IMR-90 (cell line): ENCODE measurements at regions not wholly inside any gene's neighbourhood (a gene's known extent, or its start where the extent isn't known, plus 50 kb on each side); places are given as distances from the start of the nearest gene placed in this dataset.

Source experiments
- ATAC-seq: fragments of 200-7000 bp; cut with Tn5 transposase; 2 replicates; pipeline ENCODE4 v1.9.1; 2020; ENCODE audit warnings: low read depth, mild to moderate bottlenecking, moderate library complexity
- BruUV-seq: library from RNA; stranded (reverse); fragments of 400-500 nt; replicated peaks from 2 replicates; lab custom pipeline; 2021; lab: Mats Ljungman, UMichigan
- CTCF ChIA-PET: fragments of 300-600 bp; formaldehyde crosslinking; extraction: SDS; loops from one replicate; lab custom pipeline; 2021; ENCODE audit warnings: antibody characterized with exemption; lab: Yijun Ruan, JAX
- POLR2A ChIA-PET: fragments of 300-600 bp; sonication (Branson Sonifier 250); formaldehyde crosslinking; loops from one replicate; lab custom pipeline; 2022; ENCODE audit warnings: antibody characterized with exemption; ENCODE audit not compliant: unreplicated experiment; lab: Charles Lee
- DNase-seq: peaks from one replicate; pipeline ENCODE4 v3.0.0; 2013
- H2AFZ ChIP-seq: replicated peaks from 2 replicates; pipeline ENCODE3; 2013; ENCODE audit warnings: low read length, mild to moderate bottlenecking; ENCODE audit not compliant: poor library complexity
- H2AK5ac ChIP-seq: 2 replicates; pipeline ENCODE4 v1.6.1; 2013; ENCODE audit warnings: low read depth, low read length, inconsistent platforms
- H2AK9ac ChIP-seq: replicated peaks from 2 replicates; pipeline ENCODE3; 2013; ENCODE audit warnings: mild to moderate bottlenecking, low read depth, low read length, moderate library complexity; ENCODE audit not compliant: poor library complexity
- H2BK120ac ChIP-seq: 2 replicates; pipeline ENCODE4 v1.6.1; 2013; ENCODE audit warnings: low read depth, low read length, inconsistent platforms
- H2BK15ac ChIP-seq: 3 replicates; pipeline ENCODE4 v1.6.1; 2013; ENCODE audit warnings: low read depth, low read length, inconsistent platforms
- H2BK20ac ChIP-seq: 2 replicates; pipeline ENCODE4 v1.6.1; 2013; ENCODE audit warnings: low read depth, mild to moderate bottlenecking, inconsistent platforms, low read length, moderate library complexity
- H2BK5ac ChIP-seq: 2 replicates; pipeline ENCODE4 v1.6.1; 2013; ENCODE audit warnings: mild to moderate bottlenecking, low read depth, low read length, inconsistent platforms; ENCODE audit not compliant: poor library complexity, severe bottlenecking
- H3K14ac ChIP-seq: replicated peaks from 2 replicates; pipeline ENCODE4 v1.6.1; 2013; ENCODE audit warnings: low read depth, low read length, inconsistent platforms
- H3K18ac ChIP-seq: 2 replicates; pipeline ENCODE4 v1.6.1; 2013; ENCODE audit warnings: low read depth, low read length, control low read depth
- H3K23ac ChIP-seq: 2 replicates; pipeline ENCODE4 v1.6.1; 2013; ENCODE audit warnings: low read depth, low read length, inconsistent platforms
- H3K27ac ChIP-seq: 2 replicates; pipeline ENCODE4 v1.5.1; 2013; ENCODE audit warnings: mild to moderate bottlenecking, control low read depth, low read length; ENCODE audit not compliant: insufficient read depth
- H3K27me3 ChIP-seq: 2 replicates; pipeline ENCODE4 v1.6.1; 2013; ENCODE audit warnings: low read length; ENCODE audit not compliant: control insufficient read depth, insufficient read depth
- H3K36me3 ChIP-seq: 2 replicates; pipeline ENCODE4 v1.6.1; 2013; ENCODE audit warnings: low read length, mixed read lengths; ENCODE audit not compliant: control insufficient read depth, insufficient read depth
- H3K4ac ChIP-seq: 2 replicates; pipeline ENCODE4 v1.6.1; 2013; ENCODE audit warnings: low read depth, low read length, inconsistent platforms
- H3K4me1 ChIP-seq: 2 replicates; pipeline ENCODE4 v1.6.1; 2013; ENCODE audit warnings: low read length, mixed read lengths; ENCODE audit not compliant: control insufficient read depth, insufficient read depth
- H3K4me2 ChIP-seq: 2 replicates; pipeline ENCODE4 v1.6.1; 2013; ENCODE audit warnings: low read depth, mild to moderate bottlenecking, control low read depth, low read length, moderate library complexity
- H3K4me3 ChIP-seq: 2 replicates; pipeline ENCODE4 v1.5.1; 2013; ENCODE audit warnings: low read depth, mild to moderate bottlenecking, control low read depth, low read length, moderate library complexity; ENCODE audit not compliant: insufficient read depth
- H3K56ac ChIP-seq: 2 replicates; pipeline ENCODE4 v1.6.1; 2013; ENCODE audit warnings: low read length, inconsistent platforms; ENCODE audit not compliant: insufficient read depth; ENCODE audit errors: extremely low read depth
- H3K79me1 ChIP-seq, 2 experiments: 2 replicates each; pipeline ENCODE4 v1.6.1; 2013; ENCODE audit warnings: low read length in 2 of 2, inconsistent platforms in 1 of 2, low read depth in 1 of 2
- H3K9ac ChIP-seq: 2 replicates; pipeline ENCODE4 v1.6.1; 2013; ENCODE audit warnings: low read depth, low read length, control low read depth
- H3K9me1 ChIP-seq: 2 replicates; pipeline ENCODE4 v1.6.1; 2013; ENCODE audit warnings: low read length, inconsistent platforms; ENCODE audit not compliant: insufficient read depth
- H3K9me3 ChIP-seq: 2 replicates; pipeline ENCODE4 v1.6.1; 2013; ENCODE audit warnings: low read length; ENCODE audit not compliant: control insufficient read depth, insufficient read depth
- H4K20me1 ChIP-seq: 2 replicates; pipeline ENCODE4 v1.6.1; 2013; ENCODE audit warnings: low read length, inconsistent platforms; ENCODE audit not compliant: insufficient read depth
- H4K5ac ChIP-seq: 2 replicates; pipeline ENCODE4 v1.6.1; 2013; ENCODE audit warnings: mild to moderate bottlenecking, low read depth, low read length, control low read depth
- H4K8ac ChIP-seq, 2 experiments: 2 replicates each; pipeline ENCODE4 v1.6.1; 2013; ENCODE audit warnings: low read depth in 2 of 2, low read length in 2 of 2, control low read depth in 1 of 2, inconsistent platforms in 1 of 2
- H4K91ac ChIP-seq: 2 replicates; pipeline ENCODE4 v1.6.1; 2013; ENCODE audit warnings: low read depth, low read length, inconsistent platforms; ENCODE audit not compliant: insufficient read depth
- BHLHE40 ChIP-seq: fragments of 150-350 bp; IDR thresholded peaks from 2 replicates; pipeline ENCODE4 v1.6.1; 2016; ENCODE audit warnings: mild to moderate bottlenecking, low read depth, low read length
- CEBPB ChIP-seq: IDR thresholded peaks from 2 replicates; pipeline ENCODE4 v1.6.1; 2012; ENCODE audit warnings: low read depth, low read length, improper control_type of control experiment
- CHD1 ChIP-seq: IDR thresholded peaks from 2 replicates; pipeline ENCODE4 v1.6.1; 2012; ENCODE audit warnings: low read depth, low read length, improper control_type of control experiment
- CTCF ChIP-seq: conservative IDR thresholded peaks from 2 replicates; pipeline ENCODE4 v1.5.1; 2012; ENCODE audit warnings: mild to moderate bottlenecking, low read depth, low read length, improper control_type of control experiment
- ELK1 ChIP-seq: fragments of 150-350 bp; IDR thresholded peaks from 2 replicates; pipeline ENCODE4 v1.6.1; 2016; ENCODE audit warnings: low read depth, mild to moderate bottlenecking, low read length, moderate library complexity, borderline replicate concordance
- FOS ChIP-seq: fragments of 150-350 bp; IDR thresholded peaks from 2 replicates; pipeline ENCODE4 v1.6.1; 2016; ENCODE audit warnings: low read depth, low read length
- MAFK ChIP-seq: IDR thresholded peaks from 2 replicates; pipeline ENCODE4 v1.6.1; 2012; ENCODE audit warnings: low read depth, low read length, improper control_type of control experiment
- MAZ ChIP-seq: IDR thresholded peaks from 2 replicates; pipeline ENCODE4 v1.6.1; 2012; ENCODE audit warnings: low read depth, mild to moderate bottlenecking, low read length, improper control_type of control experiment, moderate library complexity, borderline replicate concordance
- MXI1 ChIP-seq: IDR thresholded peaks from 2 replicates; pipeline ENCODE4 v1.6.1; 2012; ENCODE audit warnings: low read depth, mild to moderate bottlenecking, low read length, moderate library complexity, borderline replicate concordance
- RAD21 ChIP-seq: IDR thresholded peaks from 2 replicates; pipeline ENCODE4 v1.6.1; 2012; ENCODE audit warnings: low read length, improper control_type of control experiment
- RCOR1 ChIP-seq: IDR thresholded peaks from 2 replicates; pipeline ENCODE4 v1.6.1; 2012; ENCODE audit warnings: mild to moderate bottlenecking, low read length, improper control_type of control experiment; ENCODE audit not compliant: insufficient replicate concordance
- SMC3 ChIP-seq: fragments of 150-350 bp; IDR thresholded peaks from 2 replicates; pipeline ENCODE4 v1.6.1; 2016; ENCODE audit warnings: low read depth, mild to moderate bottlenecking, antibody characterized with exemption, low read length, moderate library complexity
- USF2 ChIP-seq: fragments of 150-350 bp; IDR thresholded peaks from 2 replicates; pipeline ENCODE4 v1.6.1; 2017; ENCODE audit warnings: mild to moderate bottlenecking, antibody characterized with exemption, low read length, low read depth
- WGBS, 2 experiments: methylation state at CpG; one replicate each; pipeline versions ENCODE4 v1.1.5 to v1.1.7; 2013; ENCODE audit warnings: missing lambda C conversion rate in 2 of 2; ENCODE audit not compliant: insufficient read length in 1 of 2; ENCODE audit errors: extremely low coverage in 2 of 2; 5-methylcytosine and 5-hydroxymethylcytosine counted together
- dilution Hi-C: fragments of 300-500 bp; cut with HindIII; formaldehyde crosslinking; loops from one replicate; pipeline ENCODE4 v1.14.3; 2018; ENCODE audit warnings: low sequenced_read_pairs; ENCODE audit not compliant: unreplicated experiment
- in situ Hi-C: fragments of 300-500 bp; cut with MboI; formaldehyde crosslinking; loops from 3 replicates; pipeline ENCODE4 v1.14.3; 2019; ENCODE audit warnings: low sequenced_read_pairs, inconsistent platforms, mixed read lengths
- intact Hi-C: fragments of 100-400 bp; cut with micrococcal nuclease; formaldehyde crosslinking; loops from 2 replicates; pipeline ENCODE4 v1.10.0; 2022

- H3K56ac ChIP-seq: no peak overlapping the region
- H2BK120ac ChIP-seq: no peak overlapping the region
- dilution Hi-C loops (no loop called here), intact Hi-C loops (no loop called here), in situ Hi-C loops (no loop called here)
- H3K23ac ChIP-seq: no peak overlapping the region
- no peak overlapping the region for H2AK9ac ChIP-seq
- no peaks in the 10 kb centered on the region for H4K20me1 ChIP-seq
- TF ChIP-seq MXI1 (no peak), BHLHE40 (no peak), ELK1 (no peak), RCOR1 (no peak), FOS (no peak), MAFK (no peak), CHD1 (no peak), CEBPB (no peak), MAZ (no peak), CTCF (no peak), SMC3 (no peak), USF2 (no peak), RAD21 (no peak)
- no peak overlapping the region for H2BK15ac ChIP-seq
- H3K27me3 ChIP-seq: peaks cover 28% of the 10 kb centered on the region
- no peak overlapping the region for H3K9ac ChIP-seq
- no peak for ATAC-seq
- 63% methylated on average over 3 of the region's 8 CpGs; no CpG with 5 or more reads in 1 of the 2 experiments for WGBS, 2 experiments
- ChIA-PET POLR2A (no interaction called here), CTCF (no interaction called here)
- no peak overlapping the region for H2BK5ac ChIP-seq
- no peaks in the 10 kb centered on the region for H3K79me1 ChIP-seq
- H2AK5ac ChIP-seq: no peak overlapping the region
- no peak for DNase-seq
- H3K4me2 ChIP-seq: no peak overlapping the region
- no peaks in the 10 kb centered on the region for H3K9me1 ChIP-seq
- no peak overlapping the region for H3K4me3 ChIP-seq
- no peak overlapping the region for H4K91ac ChIP-seq
- no peaks in the 10 kb centered on the region for H3K4me1 ChIP-seq
- BruUV-seq: no TSS peak
- no peak overlapping the region for H4K8ac ChIP-seq
- no peak overlapping the region for H3K14ac ChIP-seq
- no peak overlapping the region for H4K5ac ChIP-seq
- no peak overlapping the region for H2AFZ ChIP-seq
- H2BK20ac ChIP-seq: no peak overlapping the region
- no peak overlapping the region for H3K18ac ChIP-seq
- no peak overlapping the region for H3K27ac ChIP-seq
- H3K4ac ChIP-seq: no peak overlapping the region
- no peaks in the 10 kb centered on the region for H3K36me3 ChIP-seq
- no peaks in the 10 kb centered on the region for H3K9me3 ChIP-seq
Measured at GRCh38 chr21:38611277-38611676, 113.0 kb upstream of the ERG start.
